ENCODE measurements at regions not wholly inside any gene's neighbourhood (a gene's known extent, or its start where the extent isn't known, plus 50 kb on each side); places are given as distances from the start of the nearest gene placed in this dataset.

DNA sequence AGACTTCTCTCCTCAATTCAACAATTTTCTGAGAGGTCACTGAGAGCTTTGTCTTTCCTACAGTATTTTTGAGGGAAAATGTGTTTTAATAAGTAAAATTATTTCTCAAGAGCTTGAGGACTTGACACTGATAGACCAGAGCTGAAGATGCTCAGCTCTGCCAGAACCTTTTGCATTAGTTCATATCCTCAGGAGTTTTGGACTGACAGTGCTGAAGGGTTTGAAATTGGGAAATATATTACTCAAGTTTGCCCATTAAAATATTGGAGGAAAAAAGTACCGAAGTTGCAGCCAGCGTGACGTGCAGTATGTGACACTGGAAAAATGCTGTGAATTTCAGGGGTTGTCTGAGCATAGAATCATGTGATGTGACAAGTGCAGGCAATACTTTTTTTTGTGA, 346.6 kb upstream of the DPYD start:
- Histone ChIP-seq H3K27me3 (ENCODE audit: control insufficient read depth in 1 of 2, insufficient read depth in 2 of 2, low read length in 2 of 2) (peaks cover 0 to 2% of the 10 kb centered on the region in 2 experiments), H3K27ac (ENCODE audit: low read depth in 1 of 2, low read length in 2 of 2) (no peak overlapping the region), H3K9me3 (ENCODE audit: control insufficient read depth in 1 of 2, insufficient read depth in 1 of 2, low read length in 2 of 2) (no peaks in the 10 kb centered on the region), H3K36me3 (ENCODE audit: insufficient read depth, low read length) (no peaks in the 10 kb centered on the region), H3K4me3 (ENCODE audit: low read length) (no peak overlapping the region), H3K4me1 (ENCODE audit: insufficient read depth, low read length) (no peaks in the 10 kb centered on the region)
- no peaks in the 10 kb centered on the region for H3K27me3 Mint-ChIP-seq
- TF ChIP-seq CTCF (IDR thresholded peaks at IDR 0.05), result no peak
- no peaks in the 10 kb centered on the region for H3K36me3 Mint-ChIP-seq (ENCODE audit: low read depth)
- intact Hi-C loops (cut with DNase I, micrococcal nuclease), result no loop called here
- no peak for DNase-seq
- ATAC-seq (ENCODE audit: poor library complexity), result no peak
- no peak overlapping the region for H3K4me3 Mint-ChIP-seq
- ChIA-PET POLR2A (no interaction called here), CTCF (no interaction called here)
- no peaks in the 10 kb centered on the region for H3K4me1 Mint-ChIP-seq (ENCODE audit: low read depth)
- H3K9me3 Mint-ChIP-seq, result no peaks in the 10 kb centered on the region
- H3K27ac Mint-ChIP-seq, result no peak overlapping the region

DNA sequence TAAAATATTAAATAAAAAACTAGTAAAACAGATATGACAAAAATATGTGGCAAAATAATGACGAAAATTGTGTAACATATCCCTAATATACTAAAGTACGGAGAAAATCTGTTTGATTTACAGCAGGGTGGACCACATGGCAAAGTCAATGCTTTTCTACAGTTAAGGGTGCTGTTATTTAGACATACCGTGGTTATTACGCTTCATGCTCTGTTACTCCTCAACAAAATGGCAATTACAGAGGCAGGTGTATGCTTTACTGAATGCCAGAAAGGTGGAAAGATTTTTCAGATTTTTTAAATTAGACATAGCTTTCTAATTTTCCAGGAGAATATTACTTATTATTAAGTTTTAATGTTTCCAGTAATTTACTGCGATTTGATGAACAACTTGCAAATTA, 343.9 kb upstream of the DPYD start:
- H3K4me1 Mint-ChIP-seq (ENCODE audit: low read depth), result no peaks in the 10 kb centered on the region
- no peak for ATAC-seq (ENCODE audit: poor library complexity)
- Histone ChIP-seq H3K27ac (ENCODE audit: low read depth in 1 of 2, low read length in 2 of 2) (no peak overlapping the region), H3K27me3 (ENCODE audit: control insufficient read depth in 1 of 2, insufficient read depth in 2 of 2, low read length in 2 of 2) (no peaks in the 10 kb centered on the region), H3K4me3 (ENCODE audit: low read length) (no peak overlapping the region), H3K36me3 (ENCODE audit: insufficient read depth, low read length) (no peaks in the 10 kb centered on the region), H3K9me3 (ENCODE audit: control insufficient read depth in 1 of 2, insufficient read depth in 1 of 2, low read length in 2 of 2) (no peaks in the 10 kb centered on the region), H3K4me1 (ENCODE audit: insufficient read depth, low read length) (no peaks in the 10 kb centered on the region)
- ChIA-PET POLR2A (no interaction called here), CTCF (no interaction called here)
- no peaks in the 10 kb centered on the region for H3K27me3 Mint-ChIP-seq
- H3K36me3 Mint-ChIP-seq (ENCODE audit: low read depth), result no peaks in the 10 kb centered on the region
- no peak overlapping the region for H3K27ac Mint-ChIP-seq
- intact Hi-C loops (cut with DNase I, micrococcal nuclease), result no loop called here
- TF ChIP-seq CTCF (IDR thresholded peaks at IDR 0.05), result no peak
- no peak for DNase-seq
- H3K4me3 Mint-ChIP-seq, result no peak overlapping the region
- H3K9me3 Mint-ChIP-seq, result no peaks in the 10 kb centered on the region

- no peak for TF ChIP-seq CTCF (IDR thresholded peaks at IDR 0.05)
- H3K27ac ChIP-seq (ENCODE audit: low read depth in 1 of 2, low read length in 2 of 2), result no peak overlapping the region
- H3K9me3 Mint-ChIP-seq, result no peaks in the 10 kb centered on the region
- H3K4me1 ChIP-seq (ENCODE audit: insufficient read depth, low read length), result no peaks in the 10 kb centered on the region
- DNase-seq, result no peak
- H3K27me3 Mint-ChIP-seq, result no peaks in the 10 kb centered on the region
- H3K27me3 ChIP-seq (ENCODE audit: control insufficient read depth in 1 of 2, insufficient read depth in 2 of 2, low read length in 2 of 2), result no peaks in the 10 kb centered on the region
- intact Hi-C loops (cut with DNase I, micrococcal nuclease), result no loop called here
- ChIA-PET POLR2A (no interaction called here), CTCF (no interaction called here)
- no peak overlapping the region for H3K4me3 ChIP-seq (ENCODE audit: low read length)
- ATAC-seq (ENCODE audit: poor library complexity), result no peak
- no peaks in the 10 kb centered on the region for H3K9me3 ChIP-seq (ENCODE audit: control insufficient read depth in 1 of 2, insufficient read depth in 1 of 2, low read length in 2 of 2)
- H3K36me3 ChIP-seq (ENCODE audit: insufficient read depth, low read length), result no peaks in the 10 kb centered on the region
- no peaks in the 10 kb centered on the region for H3K4me1 Mint-ChIP-seq (ENCODE audit: low read depth)
- no peaks in the 10 kb centered on the region for H3K36me3 Mint-ChIP-seq (ENCODE audit: low read depth)
- H3K27ac Mint-ChIP-seq, result no peak overlapping the region
- no peak overlapping the region for H3K4me3 Mint-ChIP-seq
Observed at GRCh38 chr1:98260839-98261238, 340.0 kb upstream of the DPYD start.

Data from CD4-positive, alpha-beta T cell (primary cell).